ENCODE measurements at regions not wholly inside any gene's neighbourhood (a gene's known extent, or its start where the extent isn't known, plus 50 kb on each side); places are given as distances from the start of the nearest gene placed in this dataset.

DNA sequence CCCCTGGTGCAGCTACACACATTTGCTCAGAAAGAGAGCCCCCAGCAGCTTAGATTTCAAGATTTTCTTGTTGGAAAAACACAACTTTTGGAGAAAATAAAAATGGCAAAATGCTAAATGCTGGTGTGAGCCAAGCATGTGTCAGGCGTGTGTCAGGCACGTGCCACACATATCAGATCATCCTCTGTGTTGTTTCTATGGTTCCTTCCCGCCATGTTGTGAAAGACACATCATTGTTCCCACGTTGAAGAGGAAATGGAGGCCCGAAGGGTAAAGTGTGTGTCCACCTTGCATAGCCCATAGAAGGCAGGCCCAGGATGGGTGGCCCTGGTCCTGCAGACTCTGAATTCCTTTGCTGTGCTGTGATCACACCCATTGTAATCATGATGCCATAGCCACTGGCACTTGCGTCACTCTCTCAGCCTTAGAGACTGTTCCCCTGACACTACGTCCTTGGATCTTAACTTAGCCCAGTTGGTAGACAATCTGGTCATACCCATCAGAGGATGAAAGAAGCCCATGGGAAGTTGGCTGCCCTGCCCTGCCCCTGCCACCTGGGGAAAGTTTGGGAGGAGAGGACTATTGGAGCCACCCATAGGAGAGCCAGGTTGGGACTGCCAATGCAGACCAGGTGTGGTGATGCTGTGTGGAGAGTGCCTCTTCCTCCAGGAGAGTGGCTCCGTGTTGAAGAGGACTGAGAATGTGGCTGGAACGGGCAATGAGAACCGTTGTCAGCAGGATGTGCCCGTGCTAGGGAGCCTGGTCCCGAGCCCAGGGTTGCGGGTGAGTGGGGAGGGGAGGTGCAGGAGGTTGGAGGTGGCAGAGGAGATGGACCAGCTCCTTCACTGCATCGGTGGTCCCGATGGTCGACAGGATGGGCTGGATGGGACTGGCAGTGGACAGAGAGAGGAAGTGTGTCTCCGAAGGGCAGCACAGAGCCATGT lies 65.6 kb upstream of the IGFBP3 start:
- no peak overlapping the region for H3K27ac ChIP-seq (ENCODE audit: low read length in 2 of 2)
- no peaks in the 10 kb centered on the region for H3K9me3 Mint-ChIP-seq (ENCODE audit: insufficient read depth)
- H3K4me2 ChIP-seq (replicated peaks; ENCODE audit: low read depth, low read length, poor library complexity, severe bottlenecking) = no peak overlapping the region
- no peak overlapping the region for H2AFZ ChIP-seq (ENCODE audit: insufficient read depth, low read depth, low read length, poor library complexity, severe bottlenecking)
- DNase-seq (no peak), ATAC-seq (ENCODE audit: low read depth) (no peak)
- WGBS (ENCODE audit: insufficient coverage) = 91% methylated on average over 16 of the region's 17 CpGs
- ChIA-PET CTCF (no interaction called here), POLR2A (no interaction called here)
- no peak overlapping the region for H3K27ac Mint-ChIP-seq
- no peak overlapping the region for H3K4me3 Mint-ChIP-seq
- H3K27me3 ChIP-seq (replicated peaks in 1 of 4; ENCODE audit: control extremely low read depth in 1 of 4, control insufficient read depth in 3 of 4, insufficient read depth in 4 of 4, low read length in 3 of 4) = no peaks in the 10 kb centered on the region
- intact Hi-C loops (cut with micrococcal nuclease) = no loop called here
- H3K79me2 ChIP-seq (ENCODE audit: control insufficient read depth, insufficient read depth, low read length) = no peaks in the 10 kb centered on the region
- no peaks in the 10 kb centered on the region for H4K20me1 ChIP-seq (ENCODE audit: control insufficient read depth, insufficient read depth, low read length, poor library complexity, severe bottlenecking)
- H3K4me3 ChIP-seq (ENCODE audit: control extremely low read depth in 1 of 5, extremely low read depth in 1 of 5, insufficient read depth in 1 of 5, low read depth in 2 of 5, low read length in 4 of 5) = no peak overlapping the region
- no peaks in the 10 kb centered on the region for H3K27me3 Mint-ChIP-seq
- H3K4me1 Mint-ChIP-seq = no peaks in the 10 kb centered on the region
- no peak for TF ChIP-seq EZH2 (IDR thresholded peaks at IDR 0.05; ENCODE audit: borderline replicate concordance, insufficient read depth, low read depth, low read length, poor library complexity, severe bottlenecking)
- H3K9ac ChIP-seq (ENCODE audit: low read length) = no peak overlapping the region
- H3K36me3 ChIP-seq (replicated peaks in 1 of 2; ENCODE audit: control extremely low read depth in 1 of 2, control insufficient read depth in 1 of 2, extremely low read depth in 1 of 2, insufficient read depth in 2 of 2, low read length in 1 of 2) = no peaks in the 10 kb centered on the region
- H3K4me1 ChIP-seq (ENCODE audit: control insufficient read depth in 2 of 2, insufficient read depth in 2 of 2, low read length in 2 of 2) = no peaks in the 10 kb centered on the region
- H3K9me3 ChIP-seq (ENCODE audit: control extremely low read depth in 1 of 3, control insufficient read depth in 2 of 3, insufficient read depth in 1 of 3, low read length in 2 of 3) = peaks cover 0 to 13% (median 0%) of the 10 kb centered on the region in 3 donors

DNA sequence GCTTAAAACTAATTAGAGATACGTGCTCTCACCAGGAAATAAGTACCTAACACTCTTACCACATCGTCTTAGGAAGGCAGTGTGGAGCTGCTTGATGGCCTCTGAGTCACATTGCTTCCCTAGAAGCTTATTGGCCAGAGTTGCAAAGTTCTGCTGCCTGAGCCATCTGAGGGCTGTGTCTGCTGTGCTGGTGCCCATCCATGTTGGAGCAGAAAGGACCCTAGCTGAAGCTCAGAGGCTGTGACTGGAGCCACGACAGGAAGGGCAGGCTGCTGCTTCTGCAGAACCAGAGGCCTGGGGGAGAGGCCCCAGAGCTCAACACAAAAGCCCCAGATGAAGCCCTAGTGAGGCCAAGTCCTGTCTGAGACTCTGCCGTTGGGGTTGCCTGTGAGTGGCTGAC lies 64.8 kb upstream of the IGFBP3 start:
- ATAC-seq (ENCODE audit: low read depth) = no peak
- no peaks in the 10 kb centered on the region for H3K9me3 Mint-ChIP-seq (ENCODE audit: insufficient read depth)

More for the DNA sequence above, 64.8 kb upstream of the IGFBP3 start:
- Histone ChIP-seq H3K4me2 (replicated peaks; ENCODE audit: low read depth, low read length, poor library complexity, severe bottlenecking) (no peak overlapping the region), H3K79me2 (ENCODE audit: control insufficient read depth, insufficient read depth, low read length) (no peaks in the 10 kb centered on the region), H3K27me3 (replicated peaks in 1 of 4; ENCODE audit: control extremely low read depth in 1 of 4, control insufficient read depth in 3 of 4, insufficient read depth in 4 of 4, low read length in 3 of 4) (no peaks in the 10 kb centered on the region), H4K20me1 (ENCODE audit: control insufficient read depth, insufficient read depth, low read length, poor library complexity, severe bottlenecking) (no peaks in the 10 kb centered on the region), H3K4me1 (ENCODE audit: control insufficient read depth in 2 of 2, insufficient read depth in 2 of 2, low read length in 2 of 2) (no peaks in the 10 kb centered on the region), H3K9ac (ENCODE audit: low read length) (no peak overlapping the region), H3K4me3 (ENCODE audit: control extremely low read depth in 1 of 5, extremely low read depth in 1 of 5, insufficient read depth in 1 of 5, low read depth in 2 of 5, low read length in 4 of 5) (no peak overlapping the region), H3K9me3 (ENCODE audit: control extremely low read depth in 1 of 3, control insufficient read depth in 2 of 3, insufficient read depth in 1 of 3, low read length in 2 of 3) (peaks cover 0 to 10% (median 0%) of the 10 kb centered on the region in 3 donors), H2AFZ (ENCODE audit: insufficient read depth, low read depth, low read length, poor library complexity, severe bottlenecking) (no peak overlapping the region), H3K36me3 (replicated peaks in 1 of 2; ENCODE audit: control extremely low read depth in 1 of 2, control insufficient read depth in 1 of 2, extremely low read depth in 1 of 2, insufficient read depth in 2 of 2, low read length in 1 of 2) (no peaks in the 10 kb centered on the region), H3K27ac (ENCODE audit: low read length in 2 of 2) (no peak overlapping the region)
- H3K27ac Mint-ChIP-seq = no peak overlapping the region
- 65% methylated on average over 2 of the region's 4 CpGs for WGBS (ENCODE audit: insufficient coverage)
- no peak for DNase-seq
- ChIA-PET CTCF (no interaction called here), POLR2A (no interaction called here)
- TF ChIP-seq EZH2 (IDR thresholded peaks at IDR 0.05; ENCODE audit: borderline replicate concordance, insufficient read depth, low read depth, low read length, poor library complexity, severe bottlenecking) (no peak), CTCF (IDR thresholded peaks at IDR 0.05) (no peak)
- H3K4me1 Mint-ChIP-seq = no peaks in the 10 kb centered on the region
- no peaks in the 10 kb centered on the region for H3K27me3 Mint-ChIP-seq
- intact Hi-C loops (cut with micrococcal nuclease) = no loop called here
- H3K4me3 Mint-ChIP-seq = no peak overlapping the region
